ENCODE measurements at regions not wholly inside any gene's neighbourhood (a gene's known extent, or its start where the extent isn't known, plus 50 kb on each side); places are given as distances from the start of the nearest gene placed in this dataset.
A peak's percentile ranks its signal among the peaks of the same experiment; 100 is the strongest.

- Histone ChIP-seq H3K36me3 (ENCODE audit: control insufficient read depth in 3 of 3, insufficient read depth in 2 of 3, low read depth in 1 of 3, low read length in 3 of 3) (no peaks in the 10 kb centered on the region), H3K27ac (ENCODE audit: low read depth in 1 of 3, low read length in 2 of 3) (no peak overlapping the region), H3K4me3 (ENCODE audit: low read depth in 1 of 3, low read length in 3 of 3) (no peak overlapping the region), H3K9me3 (ENCODE audit: control insufficient read depth in 2 of 2, insufficient read depth in 1 of 2, low read depth in 1 of 2, low read length in 1 of 2) (peaks cover 0 to 3% of the 10 kb centered on the region in 2 donors), H3K27me3 (ENCODE audit: control insufficient read depth in 3 of 3, insufficient read depth in 3 of 3, low read length in 3 of 3) (no peaks in the 10 kb centered on the region), H3K4me1 (ENCODE audit: control insufficient read depth in 3 of 3, insufficient read depth in 2 of 3, low read depth in 1 of 3, low read length in 2 of 3) (no peaks in the 10 kb centered on the region)
- DNase-seq: no peak
- 79 to 90% (median 88%) methylated on average over 1 of the region's 1 CpG for WGBS, 3 donors
- FAIRE-seq: no peak
Measured at GRCh38 chr7:68235937-68236336, 1239.3 kb downstream of the TYW1 start.

DNA sequence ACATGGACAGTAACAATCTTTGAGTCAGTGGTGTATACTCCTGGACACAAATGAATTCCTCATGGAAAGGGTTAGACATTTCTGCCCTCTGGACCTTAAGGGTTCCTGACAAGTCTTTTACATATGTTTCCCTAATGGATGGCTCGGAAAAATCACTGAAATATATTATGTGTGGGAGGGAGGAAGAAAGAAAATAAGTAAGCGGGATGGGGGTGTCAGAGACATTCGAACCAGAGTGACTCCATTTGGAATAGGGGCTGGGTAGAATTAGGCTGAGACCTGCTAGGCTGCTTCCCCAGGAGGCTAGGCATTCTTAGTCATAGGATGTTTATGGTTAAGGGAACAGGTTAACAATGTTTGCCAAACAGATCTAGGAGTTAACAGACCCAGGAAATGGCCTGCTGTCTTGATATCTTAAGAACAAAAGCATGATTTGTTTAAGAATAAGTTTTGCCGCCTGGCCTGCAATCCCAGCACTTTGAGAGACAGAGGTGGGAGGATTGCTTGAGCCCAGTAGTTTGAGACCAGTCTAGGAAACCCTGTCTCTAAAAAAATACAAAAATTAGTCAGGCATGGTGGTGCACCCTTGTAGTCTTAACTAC, 1241.7 kb downstream of the TYW1 start:
- no peak overlapping the region for H3K27ac ChIP-seq (ENCODE audit: low read depth in 1 of 3, low read length in 2 of 3)
- peaks cover 0 to 3% of the 10 kb centered on the region in 2 donors for H3K9me3 ChIP-seq (ENCODE audit: control insufficient read depth in 2 of 2, insufficient read depth in 1 of 2, low read depth in 1 of 2, low read length in 1 of 2)
- FAIRE-seq: no peak
- no peaks in the 10 kb centered on the region for H3K4me1 ChIP-seq (ENCODE audit: control insufficient read depth in 3 of 3, insufficient read depth in 2 of 3, low read depth in 1 of 3, low read length in 2 of 3)
- no peak overlapping the region for H3K4me3 ChIP-seq (ENCODE audit: low read depth in 1 of 3, low read length in 3 of 3)
- no peak for DNase-seq
- no peaks in the 10 kb centered on the region for H3K36me3 ChIP-seq (ENCODE audit: control insufficient read depth in 3 of 3, insufficient read depth in 2 of 3, low read depth in 1 of 3, low read length in 3 of 3)
- WGBS, 3 donors: 34 to 55% (median 53%) methylated on average over 4 of the region's 4 CpGs
- H3K27me3 ChIP-seq (ENCODE audit: control insufficient read depth in 3 of 3, insufficient read depth in 3 of 3, low read length in 3 of 3): no peaks in the 10 kb centered on the region

DNA sequence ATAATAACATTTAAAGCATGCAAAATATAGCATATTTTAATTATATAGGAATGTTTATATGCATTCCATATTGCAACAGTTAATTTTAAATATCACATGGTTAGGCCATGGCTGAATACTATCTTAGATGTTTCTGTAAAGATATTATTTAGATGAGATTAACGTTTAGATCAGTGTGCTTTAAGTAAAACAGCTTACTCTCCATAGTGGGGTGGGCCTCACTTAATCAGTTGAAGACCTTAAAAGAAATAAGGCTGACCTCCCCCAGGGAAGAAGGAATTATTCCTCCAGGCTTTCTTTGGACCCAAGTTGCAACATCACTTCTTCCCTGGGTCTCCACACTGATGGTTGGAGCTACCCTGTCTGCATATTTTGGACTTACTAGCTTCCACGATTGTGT, 1246.5 kb downstream of the TYW1 start:
- no peaks in the 10 kb centered on the region for H3K4me1 ChIP-seq (ENCODE audit: control insufficient read depth in 3 of 3, insufficient read depth in 2 of 3, low read depth in 1 of 3, low read length in 2 of 3)
- H3K27ac ChIP-seq (ENCODE audit: low read depth in 1 of 3, low read length in 2 of 3): no peak overlapping the region
- no peak overlapping the region for H3K4me3 ChIP-seq (ENCODE audit: low read depth in 1 of 3, low read length in 3 of 3)
- no peaks in the 10 kb centered on the region for H3K36me3 ChIP-seq (ENCODE audit: control insufficient read depth in 3 of 3, insufficient read depth in 2 of 3, low read depth in 1 of 3, low read length in 3 of 3)
- DNase-seq (no peak), FAIRE-seq (no peak)
- WGBS, 3 donors: 76 to 88% (median 86%) methylated on average over 2 of the region's 2 CpGs
- peaks cover 0 to 3% of the 10 kb centered on the region in 2 donors for H3K9me3 ChIP-seq (ENCODE audit: control insufficient read depth in 2 of 2, insufficient read depth in 1 of 2, low read depth in 1 of 2, low read length in 1 of 2)
- no peaks in the 10 kb centered on the region for H3K27me3 ChIP-seq (ENCODE audit: control insufficient read depth in 3 of 3, insufficient read depth in 3 of 3, low read length in 3 of 3)

GRCh38 chr7:68244389-68244788, 1247.8 kb downstream of the TYW1 start:
- WGBS, 3 donors: 78 to 81% (median 79%) methylated on average over 7 of the region's 7 CpGs

DNA sequence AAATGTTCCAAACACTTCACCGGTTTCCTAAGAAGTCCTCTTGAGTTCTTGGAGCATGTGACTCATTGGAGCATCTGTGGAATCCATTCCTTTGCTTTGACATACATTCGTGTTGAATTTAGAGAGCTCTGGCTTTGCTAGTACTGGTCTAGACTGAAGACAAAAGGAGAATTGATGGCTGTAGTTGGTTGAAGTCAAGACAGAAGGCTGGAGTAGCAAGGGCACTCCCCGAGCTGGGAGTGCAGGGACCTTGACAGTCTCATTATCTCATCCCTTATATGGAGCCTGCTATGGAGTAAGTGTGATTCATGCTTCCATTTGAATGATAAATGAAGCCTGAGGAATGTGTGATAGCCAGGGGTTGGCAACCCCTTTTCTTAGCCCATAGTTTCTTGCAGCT, 1249.1 kb downstream of the TYW1 start:
- Histone ChIP-seq H3K9me3 (ENCODE audit: control insufficient read depth in 2 of 2, insufficient read depth in 1 of 2, low read depth in 1 of 2, low read length in 1 of 2) (peaks cover 0 to under 1% of the 10 kb centered on the region in 2 donors), H3K27ac (ENCODE audit: low read depth in 1 of 3, low read length in 2 of 3) (no peak overlapping the region), H3K36me3 (ENCODE audit: control insufficient read depth in 3 of 3, insufficient read depth in 2 of 3, low read depth in 1 of 3, low read length in 3 of 3) (no peaks in the 10 kb centered on the region), H3K4me3 (ENCODE audit: low read depth in 1 of 3, low read length in 3 of 3) (no peak overlapping the region), H3K27me3 (ENCODE audit: control insufficient read depth in 3 of 3, insufficient read depth in 3 of 3, low read length in 3 of 3) (no peaks in the 10 kb centered on the region), H3K4me1 (ENCODE audit: control insufficient read depth in 3 of 3, insufficient read depth in 2 of 3, low read depth in 1 of 3, low read length in 2 of 3) (no peaks in the 10 kb centered on the region)
- WGBS, 3 donors: 39 to 56% (median 46%) methylated on average over 3 of the region's 3 CpGs
- no peak for DNase-seq
- no peak for FAIRE-seq

More at GRCh38 chr7:68244389-68244788, 1247.8 kb downstream of the TYW1 start:
- Histone ChIP-seq H3K4me1 (ENCODE audit: control insufficient read depth in 3 of 3, insufficient read depth in 2 of 3, low read depth in 1 of 3, low read length in 2 of 3) (no peaks in the 10 kb centered on the region), H3K9me3 (ENCODE audit: control insufficient read depth in 2 of 2, insufficient read depth in 1 of 2, low read depth in 1 of 2, low read length in 1 of 2) (peaks cover 0 to 3% of the 10 kb centered on the region in 2 donors), H3K4me3 (ENCODE audit: low read depth in 1 of 3, low read length in 3 of 3) (no peak overlapping the region), H3K36me3 (ENCODE audit: control insufficient read depth in 3 of 3, insufficient read depth in 2 of 3, low read depth in 1 of 3, low read length in 3 of 3) (no peaks in the 10 kb centered on the region), H3K27ac (ENCODE audit: low read depth in 1 of 3, low read length in 2 of 3) (no peak overlapping the region), H3K27me3 (ENCODE audit: control insufficient read depth in 3 of 3, insufficient read depth in 3 of 3, low read length in 3 of 3) (no peaks in the 10 kb centered on the region)
- DNase-seq (no peak), FAIRE-seq (no peak)

DNA sequence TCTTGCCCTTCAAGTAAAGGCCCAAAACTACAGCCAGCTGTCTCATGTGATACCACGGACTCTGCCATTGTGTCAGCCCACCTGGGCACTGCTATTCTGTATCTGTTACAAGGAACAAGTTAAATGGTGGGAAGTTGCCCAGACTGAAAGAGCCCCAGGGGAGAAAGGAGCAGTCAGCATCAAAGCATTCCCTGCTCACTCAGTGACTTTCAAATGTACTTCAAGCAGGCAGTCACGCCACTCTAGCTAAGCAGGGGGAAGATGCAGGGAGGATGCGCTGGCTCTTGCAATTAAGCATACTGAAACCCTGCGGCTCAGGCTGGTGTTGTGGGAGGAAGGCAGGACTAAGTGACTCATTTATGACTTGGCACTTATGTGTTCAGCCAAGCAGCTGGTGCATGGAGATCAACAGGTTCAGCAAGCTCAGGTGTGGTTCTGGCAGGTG, 1249.6 kb downstream of the TYW1 start:
- DNase-seq: peak; percentile 21 to 28
- Histone ChIP-seq H3K4me3 (ENCODE audit: low read depth in 1 of 3, low read length in 3 of 3) (no peak overlapping the region), H3K4me1 (ENCODE audit: control insufficient read depth in 3 of 3, insufficient read depth in 2 of 3, low read depth in 1 of 3, low read length in 2 of 3) (no peaks in the 10 kb centered on the region), H3K27ac (ENCODE audit: low read depth in 1 of 3, low read length in 2 of 3) (no peak overlapping the region), H3K36me3 (ENCODE audit: control insufficient read depth in 3 of 3, insufficient read depth in 2 of 3, low read depth in 1 of 3, low read length in 3 of 3) (no peaks in the 10 kb centered on the region), H3K27me3 (ENCODE audit: control insufficient read depth in 3 of 3, insufficient read depth in 3 of 3, low read length in 3 of 3) (no peaks in the 10 kb centered on the region), H3K9me3 (ENCODE audit: control insufficient read depth in 2 of 2, insufficient read depth in 1 of 2, low read depth in 1 of 2, low read length in 1 of 2) (no peaks in the 10 kb centered on the region)
- no peak for FAIRE-seq
- WGBS, 3 donors: 19 to 40% (median 27%) methylated on average over 4 of the region's 4 CpGs

DNA sequence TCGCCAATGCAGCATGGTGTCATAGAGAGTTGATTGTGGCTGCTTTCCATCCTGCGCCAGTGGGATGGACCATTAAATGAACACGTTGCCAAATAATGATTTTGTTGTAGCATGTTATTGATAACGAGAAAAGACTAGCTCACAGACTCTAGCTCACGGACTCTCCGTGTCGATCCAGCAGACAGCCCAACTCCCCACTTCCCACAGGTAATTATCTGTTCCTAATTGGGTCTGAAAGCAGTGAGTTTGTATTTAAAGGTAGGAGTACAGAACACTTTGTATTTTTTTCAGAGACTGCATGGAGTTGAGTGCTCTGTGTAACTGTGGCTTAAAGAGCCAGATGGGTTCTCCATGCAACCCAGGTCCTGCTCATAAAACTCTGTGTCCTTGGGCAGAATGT, 1250.5 kb downstream of the TYW1 start:
- WGBS, 3 donors: 49 to 85% (median 51%) methylated on average over 7 of the region's 7 CpGs
- H3K27ac ChIP-seq (ENCODE audit: low read depth in 1 of 3, low read length in 2 of 3): no peak overlapping the region
- no peak for FAIRE-seq

DNA sequence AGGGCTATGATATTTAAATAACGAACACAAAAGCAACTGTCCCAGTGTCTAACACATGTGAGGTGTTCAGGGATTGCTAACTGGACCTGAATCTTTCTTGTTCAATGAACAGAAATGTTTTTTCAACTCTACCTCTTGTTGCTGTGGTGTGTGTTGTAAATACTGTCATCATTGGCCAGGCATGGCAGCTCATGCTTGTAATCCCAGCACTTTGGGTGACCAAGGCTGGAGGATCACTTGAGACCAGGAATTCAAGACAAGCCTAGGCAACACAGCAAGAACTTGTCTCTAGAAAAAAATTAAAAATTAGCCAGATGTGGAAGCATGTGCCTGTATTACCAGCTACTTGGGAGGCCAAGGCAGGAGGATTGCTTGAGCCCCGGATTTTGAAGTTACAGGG, 1250.9 kb downstream of the TYW1 start:
- no peak for DNase-seq
- FAIRE-seq: no peak
- H3K9me3 ChIP-seq (ENCODE audit: control insufficient read depth in 2 of 2, insufficient read depth in 1 of 2, low read depth in 1 of 2, low read length in 1 of 2): no peaks in the 10 kb centered on the region

More for the DNA sequence above, 1250.5 kb downstream of the TYW1 start:
- H3K36me3 ChIP-seq (ENCODE audit: control insufficient read depth in 3 of 3, insufficient read depth in 2 of 3, low read depth in 1 of 3, low read length in 3 of 3): no peaks in the 10 kb centered on the region
- H3K9me3 ChIP-seq (ENCODE audit: control insufficient read depth in 2 of 2, insufficient read depth in 1 of 2, low read depth in 1 of 2, low read length in 1 of 2): no peaks in the 10 kb centered on the region
- H3K4me3 ChIP-seq (ENCODE audit: low read depth in 1 of 3, low read length in 3 of 3): no peak overlapping the region
- no peaks in the 10 kb centered on the region for H3K4me1 ChIP-seq (ENCODE audit: control insufficient read depth in 3 of 3, insufficient read depth in 2 of 3, low read depth in 1 of 3, low read length in 2 of 3)
- H3K27me3 ChIP-seq (ENCODE audit: control insufficient read depth in 3 of 3, insufficient read depth in 3 of 3, low read length in 3 of 3): no peaks in the 10 kb centered on the region
- no peak for DNase-seq

GRCh38 chr7:68248973-68249372, 1252.3 kb downstream of the TYW1 start:
- Histone ChIP-seq H3K27me3 (ENCODE audit: control insufficient read depth in 3 of 3, insufficient read depth in 3 of 3, low read length in 3 of 3) (no peaks in the 10 kb centered on the region), H3K27ac (ENCODE audit: low read depth in 1 of 3, low read length in 2 of 3) (no peak overlapping the region), H3K36me3 (ENCODE audit: control insufficient read depth in 3 of 3, insufficient read depth in 2 of 3, low read depth in 1 of 3, low read length in 3 of 3) (no peaks in the 10 kb centered on the region), H3K4me3 (ENCODE audit: low read depth in 1 of 3, low read length in 3 of 3) (no peak overlapping the region), H3K4me1 (ENCODE audit: control insufficient read depth in 3 of 3, insufficient read depth in 2 of 3, low read depth in 1 of 3, low read length in 2 of 3) (no peaks in the 10 kb centered on the region), H3K9me3 (ENCODE audit: control insufficient read depth in 2 of 2, insufficient read depth in 1 of 2, low read depth in 1 of 2, low read length in 1 of 2) (no peaks in the 10 kb centered on the region)
- no peak for DNase-seq
- no peak for FAIRE-seq

More for the DNA sequence above, 1250.9 kb downstream of the TYW1 start:
- no peaks in the 10 kb centered on the region for H3K4me1 ChIP-seq (ENCODE audit: control insufficient read depth in 3 of 3, insufficient read depth in 2 of 3, low read depth in 1 of 3, low read length in 2 of 3)
- 46 to 81% (median 71%) methylated on average over 2 of the region's 2 CpGs for WGBS, 3 donors
- H3K36me3 ChIP-seq (ENCODE audit: control insufficient read depth in 3 of 3, insufficient read depth in 2 of 3, low read depth in 1 of 3, low read length in 3 of 3): no peaks in the 10 kb centered on the region
- no peak overlapping the region for H3K27ac ChIP-seq (ENCODE audit: low read depth in 1 of 3, low read length in 2 of 3)
- no peak overlapping the region for H3K4me3 ChIP-seq (ENCODE audit: low read depth in 1 of 3, low read length in 3 of 3)
- no peaks in the 10 kb centered on the region for H3K27me3 ChIP-seq (ENCODE audit: control insufficient read depth in 3 of 3, insufficient read depth in 3 of 3, low read length in 3 of 3)

All from small intestine (tissue), 7 donors.